GM12872 (cell line): ENCODE measurements at regions not wholly inside any gene's neighbourhood (a gene's known extent, or its start where the extent isn't known, plus 50 kb on each side); places are given as distances from the start of the nearest gene placed in this dataset.

Experiments
- TF ChIP-seq, protein P1 (sequence below): IDR thresholded peaks from 3 replicates; pipeline ENCODE4 v1.5.1; 2011; ENCODE audit warnings: low read depth, mild to moderate bottlenecking, low read length, moderate library complexity; ENCODE audit not compliant: insufficient read depth

DNA sequence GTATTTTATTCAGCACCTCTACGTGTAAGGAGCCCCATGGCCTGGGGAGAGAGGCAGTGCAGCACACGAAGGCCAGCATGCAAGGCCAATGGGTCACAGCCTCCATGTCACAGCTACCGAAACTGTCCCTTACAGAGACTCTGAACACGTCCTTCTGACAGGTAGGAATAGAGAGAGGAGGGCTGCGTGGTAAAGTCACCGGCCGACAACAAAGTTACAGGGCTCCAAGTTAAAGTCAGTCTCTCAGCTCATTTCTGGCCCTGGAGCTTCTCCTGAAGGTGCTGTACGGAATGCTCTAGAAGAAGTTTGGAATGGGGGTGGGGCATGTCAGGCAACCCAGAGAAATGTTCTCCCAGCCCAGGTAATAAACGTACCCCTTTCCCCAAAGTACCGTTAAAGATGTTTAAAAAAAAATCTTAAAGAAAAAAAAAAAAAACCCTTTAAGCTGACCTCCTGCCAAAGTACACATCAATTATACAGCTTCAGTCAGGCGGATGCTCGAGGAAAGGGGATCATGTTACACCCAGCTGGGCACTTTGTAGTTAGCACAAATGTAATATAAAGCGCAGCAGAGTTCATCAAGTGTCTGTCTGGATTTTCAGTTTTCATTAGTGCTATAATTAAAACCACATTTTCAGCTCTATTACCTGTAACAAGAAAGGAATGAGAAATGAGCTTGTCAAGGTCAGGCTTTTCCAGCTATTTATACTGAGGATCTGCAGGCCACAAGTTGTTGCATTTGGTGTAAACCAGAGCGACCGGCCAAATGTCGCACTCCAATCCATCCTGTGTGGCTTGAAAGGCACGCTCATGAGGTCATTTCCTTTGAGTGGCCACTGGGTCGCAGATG is 53.3 kb upstream of the CDKN3 start:
- TF ChIP-seq, protein P1, sequence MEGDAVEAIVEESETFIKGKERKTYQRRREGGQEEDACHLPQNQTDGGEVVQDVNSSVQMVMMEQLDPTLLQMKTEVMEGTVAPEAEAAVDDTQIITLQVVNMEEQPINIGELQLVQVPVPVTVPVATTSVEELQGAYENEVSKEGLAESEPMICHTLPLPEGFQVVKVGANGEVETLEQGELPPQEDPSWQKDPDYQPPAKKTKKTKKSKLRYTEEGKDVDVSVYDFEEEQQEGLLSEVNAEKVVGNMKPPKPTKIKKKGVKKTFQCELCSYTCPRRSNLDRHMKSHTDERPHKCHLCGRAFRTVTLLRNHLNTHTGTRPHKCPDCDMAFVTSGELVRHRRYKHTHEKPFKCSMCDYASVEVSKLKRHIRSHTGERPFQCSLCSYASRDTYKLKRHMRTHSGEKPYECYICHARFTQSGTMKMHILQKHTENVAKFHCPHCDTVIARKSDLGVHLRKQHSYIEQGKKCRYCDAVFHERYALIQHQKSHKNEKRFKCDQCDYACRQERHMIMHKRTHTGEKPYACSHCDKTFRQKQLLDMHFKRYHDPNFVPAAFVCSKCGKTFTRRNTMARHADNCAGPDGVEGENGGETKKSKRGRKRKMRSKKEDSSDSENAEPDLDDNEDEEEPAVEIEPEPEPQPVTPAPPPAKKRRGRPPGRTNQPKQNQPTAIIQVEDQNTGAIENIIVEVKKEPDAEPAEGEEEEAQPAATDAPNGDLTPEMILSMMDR, result no peak

DNA sequence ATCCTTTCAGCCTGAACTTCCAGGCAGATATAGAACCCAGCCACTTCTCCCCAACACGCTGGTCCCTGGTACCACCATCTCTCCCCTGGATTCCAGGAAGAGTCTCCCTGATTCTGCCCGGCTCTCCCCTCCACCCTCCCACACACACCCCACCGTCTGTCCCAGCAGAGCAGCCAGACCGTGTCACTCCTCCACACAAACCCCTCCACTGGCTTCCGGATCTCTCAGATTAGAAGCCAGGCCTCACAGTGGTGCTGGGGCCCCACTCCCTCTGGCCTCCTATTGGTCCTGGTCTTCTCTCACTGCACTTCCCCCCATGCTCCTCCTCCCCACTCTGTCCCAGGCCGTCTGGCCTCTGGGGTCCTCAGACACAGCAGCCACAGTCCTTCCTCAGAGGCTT is 52.4 kb upstream of the CDKN3 start:
- TF ChIP-seq, protein P1, result no peak

GRCh38 chr14:54346257-54346656 is 50.5 kb upstream of the CDKN3 start:
- TF ChIP-seq, protein P1, result no peak
